Sigmoid colon (tissue), 4 donors: ENCODE measurements at regions not wholly inside any gene's neighbourhood (a gene's known extent, or its start where the extent isn't known, plus 50 kb on each side); places are given as distances from the start of the nearest gene placed in this dataset.

Experiments
- POLR2AphosphoS5 ChIP-seq, 4 donors: sonication (generic); formaldehyde crosslinking; IDR thresholded peaks; one replicate each; pipeline ENCODE4 v1.6.1; 2017; ENCODE audit warnings: antibody characterized with exemption in 4 of 4
- TF ChIP-seq, protein P1 (sequence below), 4 experiments: fragments of 450-650 bp in 3 of 4; fragments of 200-600 bp in 1 of 4; IDR thresholded peaks; one replicate each; pipeline ENCODE4 v1.5.1; 2016 to 2019; ENCODE audit warnings: antibody characterized with exemption in 4 of 4, mild to moderate bottlenecking in 3 of 4, moderate library complexity in 2 of 4

DNA sequence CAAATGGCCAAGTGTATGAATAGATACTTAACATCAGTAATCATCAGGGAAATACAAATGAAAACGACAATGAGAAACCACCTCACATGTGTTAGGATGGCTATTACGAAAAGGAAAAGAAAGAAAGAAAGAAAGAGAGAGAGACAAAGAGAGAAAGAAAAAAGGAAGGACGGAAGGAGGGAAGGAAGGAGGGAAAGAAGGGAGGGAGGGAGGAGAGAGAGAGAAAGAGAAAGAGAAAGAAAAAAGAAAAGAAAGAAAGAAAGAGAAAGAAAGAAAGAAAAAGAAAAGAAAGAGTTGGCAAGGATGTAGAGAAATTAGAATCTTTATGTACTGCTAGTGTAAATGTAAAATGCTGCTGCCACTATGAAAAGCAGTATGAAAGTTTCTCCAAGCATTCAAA lies 90.7 kb upstream of the DPT start:
- TF ChIP-seq, protein P1, sequence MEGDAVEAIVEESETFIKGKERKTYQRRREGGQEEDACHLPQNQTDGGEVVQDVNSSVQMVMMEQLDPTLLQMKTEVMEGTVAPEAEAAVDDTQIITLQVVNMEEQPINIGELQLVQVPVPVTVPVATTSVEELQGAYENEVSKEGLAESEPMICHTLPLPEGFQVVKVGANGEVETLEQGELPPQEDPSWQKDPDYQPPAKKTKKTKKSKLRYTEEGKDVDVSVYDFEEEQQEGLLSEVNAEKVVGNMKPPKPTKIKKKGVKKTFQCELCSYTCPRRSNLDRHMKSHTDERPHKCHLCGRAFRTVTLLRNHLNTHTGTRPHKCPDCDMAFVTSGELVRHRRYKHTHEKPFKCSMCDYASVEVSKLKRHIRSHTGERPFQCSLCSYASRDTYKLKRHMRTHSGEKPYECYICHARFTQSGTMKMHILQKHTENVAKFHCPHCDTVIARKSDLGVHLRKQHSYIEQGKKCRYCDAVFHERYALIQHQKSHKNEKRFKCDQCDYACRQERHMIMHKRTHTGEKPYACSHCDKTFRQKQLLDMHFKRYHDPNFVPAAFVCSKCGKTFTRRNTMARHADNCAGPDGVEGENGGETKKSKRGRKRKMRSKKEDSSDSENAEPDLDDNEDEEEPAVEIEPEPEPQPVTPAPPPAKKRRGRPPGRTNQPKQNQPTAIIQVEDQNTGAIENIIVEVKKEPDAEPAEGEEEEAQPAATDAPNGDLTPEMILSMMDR (IDR thresholded peaks at IDR 0.05): no peak
- TF ChIP-seq POLR2AphosphoS5 (IDR thresholded peaks at IDR 0.05): no peak
